HEK293 (cell line): ENCODE measurements at regions not wholly inside any gene's neighbourhood (a gene's known extent, or its start where the extent isn't known, plus 50 kb on each side); places are given as distances from the start of the nearest gene placed in this dataset.

Experiments
- CTCF ChIA-PET: fragments of 350-600 bp; formaldehyde crosslinking; extraction: SDS; loops from one replicate; lab custom pipeline; 2021; ENCODE audit warnings: antibody characterized with exemption; lab: Yijun Ruan, JAX
- POLR2A ChIA-PET: fragments of 300-600 bp; formaldehyde crosslinking; extraction: SDS; loops from one replicate; lab custom pipeline; 2020; ENCODE audit warnings: antibody characterized with exemption, inconsistent platforms; lab: Yijun Ruan, JAX
- H3K27ac ChIP-seq: fragments of 200-500 bp; sonication (Bioruptor generic); 2 replicates; pipeline ENCODE4 v1.5.1; 2014; ENCODE audit warnings: low read depth, low read length, control low read depth, inconsistent platforms; ENCODE audit errors: extremely low read depth
- H3K36me3 ChIP-seq, 2 experiments: fragments of 200-500 bp in 1 of 2; sonication (Bioruptor generic) in 1 of 2; 1 replicate in 1 of 2; 2 replicates in 1 of 2; pipeline ENCODE4 v1.5.1; 2014 to 2017; ENCODE audit warnings: inconsistent platforms in 2 of 2, low read length in 2 of 2; ENCODE audit not compliant: control insufficient read depth in 2 of 2, insufficient read depth in 1 of 2
- H3K4me1 ChIP-seq: fragments of 200-500 bp; sonication (Bioruptor generic); 2 replicates; pipeline ENCODE4 v1.5.1; 2014; ENCODE audit warnings: mild to moderate bottlenecking, low read length, inconsistent platforms; ENCODE audit not compliant: control insufficient read depth, insufficient read depth
- H3K4me3 ChIP-seq: 2 replicates; pipeline ENCODE4 v1.5.1; 2011; ENCODE audit warnings: low read depth, mild to moderate bottlenecking, control low read depth, low read length, moderate library complexity
- H3K9me3 ChIP-seq: fragments of 200-500 bp; sonication (Bioruptor generic); 2 replicates; pipeline ENCODE4 v1.5.1; 2014; ENCODE audit warnings: low read depth, low read length, inconsistent platforms; ENCODE audit not compliant: control insufficient read depth, insufficient read depth
- AEBP2 ChIP-seq: fragments of 450-650 bp; formaldehyde crosslinking; IDR thresholded peaks from 2 replicates; pipeline ENCODE4 v1.5.1; 2016; ENCODE audit warnings: missing biosample characterization, missing genetic modification characterization, borderline replicate concordance
- ATF2 ChIP-seq: fragments of 450-650 bp; formaldehyde crosslinking; IDR thresholded peaks from 2 replicates; pipeline ENCODE4 v1.5.1; 2016; ENCODE audit warnings: missing biosample characterization, missing genetic modification characterization, low read depth
- KLF7 ChIP-seq: fragments of 450-650 bp; formaldehyde crosslinking; IDR thresholded peaks from 2 replicates; pipeline ENCODE4 v1.5.1; 2016; ENCODE audit warnings: missing biosample characterization, missing genetic modification characterization, borderline replicate concordance
- MZF1 ChIP-seq: fragments of 450-650 bp; formaldehyde crosslinking; IDR thresholded peaks from 2 replicates; pipeline ENCODE4 v1.5.1; 2017; ENCODE audit warnings: missing biosample characterization, missing genetic modification characterization, borderline replicate concordance
- PRDM10 ChIP-seq: fragments of 450-650 bp; formaldehyde crosslinking; IDR thresholded peaks from 2 replicates; pipeline ENCODE4 v1.5.1; 2016; ENCODE audit warnings: missing biosample characterization, missing genetic modification characterization
- SCRT2 ChIP-seq: fragments of 450-650 bp; formaldehyde crosslinking; IDR thresholded peaks from 2 replicates; pipeline ENCODE4 v1.5.1; 2016; ENCODE audit warnings: missing biosample characterization, missing genetic modification characterization
- ZFP3 ChIP-seq: fragments of 450-650 bp; formaldehyde crosslinking; IDR thresholded peaks from 2 replicates; pipeline ENCODE4 v1.5.1; 2016; ENCODE audit warnings: low read depth, missing biosample characterization, missing genetic modification characterization
- ZNF155 ChIP-seq: fragments of 450-650 bp; formaldehyde crosslinking; IDR thresholded peaks from 2 replicates; pipeline ENCODE4 v1.5.1; 2016; ENCODE audit warnings: missing biosample characterization, missing genetic modification characterization
- ZNF157 ChIP-seq: fragments of 450-650 bp; formaldehyde crosslinking; IDR thresholded peaks from 2 replicates; pipeline ENCODE4 v1.5.1; 2016; ENCODE audit warnings: missing biosample characterization, missing genetic modification characterization
- ZNF223 ChIP-seq: fragments of 450-650 bp; formaldehyde crosslinking; IDR thresholded peaks from 2 replicates; pipeline ENCODE4 v1.5.1; 2016; ENCODE audit warnings: missing biosample characterization, missing genetic modification characterization
- ZNF354C ChIP-seq: fragments of 450-650 bp; formaldehyde crosslinking; IDR thresholded peaks from 2 replicates; pipeline ENCODE4 v1.5.1; 2016; ENCODE audit warnings: missing biosample characterization, missing genetic modification characterization, low read depth, borderline replicate concordance
- ZNF37A ChIP-seq: fragments of 450-650 bp; IDR thresholded peaks from 2 replicates; pipeline ENCODE4 v1.5.1; 2018; ENCODE audit warnings: missing biosample characterization, missing genetic modification characterization
- ZNF391 ChIP-seq: fragments of 450-650 bp; formaldehyde crosslinking; IDR thresholded peaks from 2 replicates; pipeline ENCODE4 v1.5.1; 2016; ENCODE audit warnings: low read depth, missing biosample characterization, missing genetic modification characterization, borderline replicate concordance
- ZNF626 ChIP-seq: fragments of 450-650 bp; sonication (Bioruptor Pico); formaldehyde crosslinking; IDR thresholded peaks from 2 replicates; pipeline ENCODE4 v1.5.1; 2018; ENCODE audit warnings: missing biosample characterization, missing genetic modification characterization, inconsistent platforms
- ZXDB ChIP-seq: fragments of 450-650 bp; formaldehyde crosslinking; IDR thresholded peaks from 2 replicates; pipeline ENCODE4 v1.5.1; 2016; ENCODE audit warnings: missing biosample characterization, missing genetic modification characterization

- ChIA-PET CTCF (interaction anchor here (0.6 kb wide), 1 partner anchor 1354 kb away, joined by 3 read pairs; no protein-coding TSS in a partner anchor), POLR2A (no interaction called here)
- H3K36me3 ChIP-seq: no peaks in the 10 kb centered on the region
- no peaks in the 10 kb centered on the region for H3K4me1 ChIP-seq
- H3K4me3 ChIP-seq: no peak overlapping the region
- no peaks in the 10 kb centered on the region for H3K9me3 ChIP-seq
- H3K27ac ChIP-seq: no peak overlapping the region
- TF ChIP-seq KLF7 (no peak), ZNF37A (tag by site-specific recombination) (no peak)
Measured at GRCh38 chr12:115500872-115501271, 776.6 kb downstream of the MED13L start.

- TF ChIP-seq ATF2 (tag by site-specific recombination) (0 out of 2 replicates have a peak, but pooled peaks have one; percentile 51), ZNF155 (tag by site-specific recombination) (no peak), ZNF354C (tag by site-specific recombination) (no peak), MZF1 (tag by site-specific recombination) (no peak), ZNF157 (tag by site-specific recombination) (no peak), ZNF223 (tag by site-specific recombination) (no peak)
- no peak overlapping the region for H3K27ac ChIP-seq
- no peak overlapping the region for H3K4me3 ChIP-seq
- H3K4me1 ChIP-seq: no peaks in the 10 kb centered on the region
- H3K9me3 ChIP-seq: no peaks in the 10 kb centered on the region
- ChIA-PET CTCF (interaction anchor here (0.6 kb wide), 1 partner anchor 27 kb away, joined by 4 read pairs; no protein-coding TSS in a partner anchor), POLR2A (no interaction called here)
- H3K36me3 ChIP-seq: no peaks in the 10 kb centered on the region
Measured at GRCh38 chr12:115495300-115495699, 782.2 kb downstream of the MED13L start.

- H3K27ac ChIP-seq: no peak overlapping the region
- POLR2A ChIA-PET: no interaction called here
- H3K9me3 ChIP-seq: no peaks in the 10 kb centered on the region
- CTCF ChIA-PET: no interaction called here
- no peak overlapping the region for H3K4me3 ChIP-seq
- TF ChIP-seq SCRT2 (tag by site-specific recombination) (no peak), ZNF626 (tag by site-specific recombination) (no peak), AEBP2 (no peak), ZXDB (tag by site-specific recombination) (no peak), ZFP3 (no peak), PRDM10 (tag by site-specific recombination) (no peak), ZNF391 (no peak)
- H3K4me1 ChIP-seq: no peaks in the 10 kb centered on the region
- no peaks in the 10 kb centered on the region for H3K36me3 ChIP-seq
Measured at GRCh38 chr12:115492553-115492952, 784.9 kb downstream of the MED13L start.
